OCI-LY1 (cell line): ENCODE measurements at regions not wholly inside any gene's neighbourhood (a gene's known extent, or its start where the extent isn't known, plus 50 kb on each side); places are given as distances from the start of the nearest gene placed in this dataset.

Experiments used
- H2AFZ ChIP-seq: fragments of 200-600 bp; sonication (generic), shearing (Covaris generic); 2 replicates; pipeline ENCODE4 v1.6.0; 2014; ENCODE audit warnings: antibody characterized with exemption, mild to moderate bottlenecking, low read length
- H3F3A ChIP-seq: fragments of 200-600 bp; sonication (generic), shearing (Covaris generic); 2 replicates; pipeline ENCODE4 v1.6.0; 2014; ENCODE audit warnings: mild to moderate bottlenecking, antibody characterized with exemption, low read length, moderate library complexity; ENCODE audit not compliant: insufficient read depth
- H3K27ac ChIP-seq: fragments of 200-600 bp; sonication (generic); 2 replicates; pipeline ENCODE4 v1.5.1; 2014; ENCODE audit warnings: low read length, mixed run types, mild to moderate bottlenecking, low read depth; ENCODE audit not compliant: poor library complexity, severe bottlenecking
- H3K27me3 ChIP-seq: fragments of 200-600 bp; sonication (generic); 2 replicates; pipeline ENCODE4 v1.6.0; 2014; ENCODE audit warnings: antibody characterized with exemption, mild to moderate bottlenecking, low read length, moderate library complexity; ENCODE audit not compliant: insufficient read depth
- H3K36me3 ChIP-seq: fragments of 200-600 bp; sonication (generic); 2 replicates; pipeline ENCODE4 v1.6.1; 2014; ENCODE audit warnings: mild to moderate bottlenecking, antibody characterized with exemption, low read length, moderate library complexity, mixed read lengths; ENCODE audit not compliant: insufficient read depth
- H3K4me1 ChIP-seq: fragments of 200-600 bp; sonication (generic); 2 replicates; pipeline ENCODE4 v1.5.1; 2014; ENCODE audit warnings: mild to moderate bottlenecking, low read length, moderate library complexity; ENCODE audit not compliant: insufficient read depth, severe bottlenecking
- H3K4me2 ChIP-seq: fragments of 200-600 bp; sonication (generic), shearing (Covaris generic); 2 replicates; pipeline ENCODE4 v1.6.1; 2014; ENCODE audit warnings: low read length
- H3K4me3 ChIP-seq: fragments of 200-600 bp; sonication (generic); 2 replicates; pipeline ENCODE4 v1.5.1; 2014; ENCODE audit warnings: low read length, low read depth, mild to moderate bottlenecking, mixed read lengths; ENCODE audit not compliant: poor library complexity, severe bottlenecking
- H3K79me2 ChIP-seq: fragments of 200-600 bp; shearing (Covaris generic); 2 replicates; pipeline ENCODE4 v1.6.1; 2016; ENCODE audit warnings: mixed run types, low read length, mixed read lengths; ENCODE audit not compliant: insufficient read depth
- H3K9ac ChIP-seq: fragments of 200-600 bp; sonication (generic), shearing (Covaris generic); 2 replicates; pipeline ENCODE4 v1.6.1; 2014; ENCODE audit warnings: mild to moderate bottlenecking, low read length, mixed read lengths
- H3K9me2 ChIP-seq: fragments of 200-600 bp; sonication (generic), shearing (Covaris generic); 2 replicates; pipeline ENCODE4 v1.6.1; 2014; ENCODE audit warnings: low read depth, mild to moderate bottlenecking, low read length, mixed read lengths
- H3K9me3 ChIP-seq: fragments of 200-600 bp; shearing (Covaris generic); 2 replicates; pipeline ENCODE4 v1.6.1; 2014; ENCODE audit warnings: low read length, mixed read lengths
- H4K20me1 ChIP-seq: fragments of 200-600 bp; sonication (generic), shearing (Covaris generic); 2 replicates; pipeline ENCODE4 v1.6.0; 2016; ENCODE audit warnings: mild to moderate bottlenecking, low read length; ENCODE audit not compliant: insufficient read depth
- EZH2 ChIP-seq: fragments of 200-600 bp; sonication (generic), shearing (Covaris generic); IDR thresholded peaks from 2 replicates; pipeline ENCODE4 v1.8.0; 2017; ENCODE audit warnings: borderline replicate concordance, mixed run types, mild to moderate bottlenecking, antibody characterized with exemption, low read length, moderate library complexity, mixed read lengths
- TF ChIP-seq, protein P1 (sequence below): fragments of 200-600 bp; sonication (generic), shearing (Covaris generic); IDR thresholded peaks from 2 replicates; pipeline ENCODE4 v1.5.1; 2017; ENCODE audit warnings: mild to moderate bottlenecking, antibody characterized with exemption, low read length, moderate library complexity, mixed read lengths

DNA sequence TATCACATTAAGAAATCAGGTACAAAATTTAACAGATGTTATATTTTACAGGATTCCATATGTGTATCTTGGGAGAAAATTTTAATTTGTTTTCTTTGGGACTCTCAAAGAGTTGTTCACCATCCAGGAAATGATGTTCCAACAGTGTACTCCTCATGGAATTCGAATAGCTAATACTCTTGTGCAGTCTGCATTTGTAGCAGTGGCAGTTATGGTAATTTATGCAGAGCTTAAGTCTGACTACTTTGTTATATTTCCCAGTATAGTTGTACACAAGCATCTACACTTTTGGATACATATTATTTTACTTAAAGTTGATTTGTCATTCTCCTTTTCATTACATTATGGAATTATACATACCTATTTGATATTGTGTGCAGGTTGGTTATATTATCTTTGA is 436.7 kb upstream of the FBXO33 start:
- H3K36me3 ChIP-seq = no peaks in the 10 kb centered on the region
- H3K9me2 ChIP-seq = no peaks in the 10 kb centered on the region
- H3K27me3 ChIP-seq = no peaks in the 10 kb centered on the region
- H3K79me2 ChIP-seq = no peaks in the 10 kb centered on the region
- no peaks in the 10 kb centered on the region for H3K9me3 ChIP-seq
- no peak overlapping the region for H2AFZ ChIP-seq
- H3F3A ChIP-seq = no peaks in the 10 kb centered on the region
- no peak for TF ChIP-seq EZH2
- TF ChIP-seq, protein P1, sequence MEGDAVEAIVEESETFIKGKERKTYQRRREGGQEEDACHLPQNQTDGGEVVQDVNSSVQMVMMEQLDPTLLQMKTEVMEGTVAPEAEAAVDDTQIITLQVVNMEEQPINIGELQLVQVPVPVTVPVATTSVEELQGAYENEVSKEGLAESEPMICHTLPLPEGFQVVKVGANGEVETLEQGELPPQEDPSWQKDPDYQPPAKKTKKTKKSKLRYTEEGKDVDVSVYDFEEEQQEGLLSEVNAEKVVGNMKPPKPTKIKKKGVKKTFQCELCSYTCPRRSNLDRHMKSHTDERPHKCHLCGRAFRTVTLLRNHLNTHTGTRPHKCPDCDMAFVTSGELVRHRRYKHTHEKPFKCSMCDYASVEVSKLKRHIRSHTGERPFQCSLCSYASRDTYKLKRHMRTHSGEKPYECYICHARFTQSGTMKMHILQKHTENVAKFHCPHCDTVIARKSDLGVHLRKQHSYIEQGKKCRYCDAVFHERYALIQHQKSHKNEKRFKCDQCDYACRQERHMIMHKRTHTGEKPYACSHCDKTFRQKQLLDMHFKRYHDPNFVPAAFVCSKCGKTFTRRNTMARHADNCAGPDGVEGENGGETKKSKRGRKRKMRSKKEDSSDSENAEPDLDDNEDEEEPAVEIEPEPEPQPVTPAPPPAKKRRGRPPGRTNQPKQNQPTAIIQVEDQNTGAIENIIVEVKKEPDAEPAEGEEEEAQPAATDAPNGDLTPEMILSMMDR = no peak
- H3K4me1 ChIP-seq = peaks cover 6% of the 10 kb centered on the region
- H3K4me2 ChIP-seq = no peak overlapping the region
- H3K4me3 ChIP-seq = no peak overlapping the region
- H3K9ac ChIP-seq = no peak overlapping the region
- no peak overlapping the region for H3K27ac ChIP-seq
- no peaks in the 10 kb centered on the region for H4K20me1 ChIP-seq

DNA sequence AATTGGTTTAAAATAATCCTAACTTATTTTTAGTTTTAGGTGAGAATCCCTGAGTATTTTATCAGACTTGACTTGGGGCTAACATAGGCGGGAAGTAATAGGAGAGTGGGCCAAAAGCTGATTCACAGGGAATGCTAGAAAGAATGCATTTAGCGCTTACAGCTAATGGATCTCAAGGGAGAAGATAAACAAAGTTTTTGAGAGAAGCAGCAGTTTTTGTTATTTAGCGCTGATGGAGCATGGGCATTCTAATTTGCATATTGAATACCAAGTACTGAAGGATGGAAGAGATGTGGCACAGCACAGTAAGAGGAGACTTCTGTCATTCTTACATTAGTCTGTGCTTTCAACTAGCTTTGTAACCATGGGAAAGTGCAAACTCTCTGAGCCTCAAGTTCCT is 436.0 kb upstream of the FBXO33 start:
- Histone ChIP-seq H3K4me1 (no peaks in the 10 kb centered on the region), H3K36me3 (no peaks in the 10 kb centered on the region), H3K9me3 (no peaks in the 10 kb centered on the region), H3K79me2 (no peaks in the 10 kb centered on the region), H2AFZ (no peak overlapping the region), H3K27me3 (no peaks in the 10 kb centered on the region), H3K9ac (no peak overlapping the region), H3K27ac (no peak overlapping the region), H3K4me2 (no peak overlapping the region), H4K20me1 (no peaks in the 10 kb centered on the region), H3K4me3 (no peak overlapping the region), H3F3A (no peaks in the 10 kb centered on the region), H3K9me2 (no peaks in the 10 kb centered on the region)
- TF ChIP-seq, protein P1 = no peak
- TF ChIP-seq EZH2 = no peak

DNA sequence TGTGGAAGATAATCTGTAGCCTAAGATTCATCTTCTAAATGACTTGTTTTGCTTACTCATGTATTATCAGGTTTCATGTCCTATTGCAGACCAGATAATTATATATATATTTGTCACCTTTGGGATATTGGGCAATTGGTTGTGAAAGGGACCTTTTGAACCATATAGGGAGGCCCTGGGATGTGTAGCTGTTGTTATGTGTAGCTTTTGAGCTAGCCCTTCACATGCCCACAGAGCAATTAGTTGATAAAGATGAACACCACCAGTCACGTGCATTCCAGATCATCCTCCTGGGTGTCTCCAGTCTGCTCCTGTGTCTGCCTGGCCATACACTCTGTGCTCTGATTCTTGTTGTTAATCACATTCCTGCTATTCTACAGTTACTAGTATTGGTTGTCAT is 431.2 kb upstream of the FBXO33 start:
- H3K9me3 ChIP-seq = no peaks in the 10 kb centered on the region
- no peak overlapping the region for H3K4me3 ChIP-seq
- no peak overlapping the region for H3K27ac ChIP-seq
- H3K9ac ChIP-seq = no peak overlapping the region
- H3K27me3 ChIP-seq = no peaks in the 10 kb centered on the region
- no peaks in the 10 kb centered on the region for H3F3A ChIP-seq
- H3K4me2 ChIP-seq = no peak overlapping the region
- no peaks in the 10 kb centered on the region for H3K79me2 ChIP-seq
- no peak overlapping the region for H2AFZ ChIP-seq
- TF ChIP-seq EZH2 = no peak
- TF ChIP-seq, protein P1 = no peak
- no peaks in the 10 kb centered on the region for H4K20me1 ChIP-seq
- peaks cover 13% of the 10 kb centered on the region for H3K4me1 ChIP-seq
- no peaks in the 10 kb centered on the region for H3K9me2 ChIP-seq
- no peaks in the 10 kb centered on the region for H3K36me3 ChIP-seq
